ENCODE measurements at regions not wholly inside any gene's neighbourhood (a gene's known extent, or its start where the extent isn't known, plus 50 kb on each side); places are given as distances from the start of the nearest gene placed in this dataset.

- TF ChIP-seq, protein P1, sequence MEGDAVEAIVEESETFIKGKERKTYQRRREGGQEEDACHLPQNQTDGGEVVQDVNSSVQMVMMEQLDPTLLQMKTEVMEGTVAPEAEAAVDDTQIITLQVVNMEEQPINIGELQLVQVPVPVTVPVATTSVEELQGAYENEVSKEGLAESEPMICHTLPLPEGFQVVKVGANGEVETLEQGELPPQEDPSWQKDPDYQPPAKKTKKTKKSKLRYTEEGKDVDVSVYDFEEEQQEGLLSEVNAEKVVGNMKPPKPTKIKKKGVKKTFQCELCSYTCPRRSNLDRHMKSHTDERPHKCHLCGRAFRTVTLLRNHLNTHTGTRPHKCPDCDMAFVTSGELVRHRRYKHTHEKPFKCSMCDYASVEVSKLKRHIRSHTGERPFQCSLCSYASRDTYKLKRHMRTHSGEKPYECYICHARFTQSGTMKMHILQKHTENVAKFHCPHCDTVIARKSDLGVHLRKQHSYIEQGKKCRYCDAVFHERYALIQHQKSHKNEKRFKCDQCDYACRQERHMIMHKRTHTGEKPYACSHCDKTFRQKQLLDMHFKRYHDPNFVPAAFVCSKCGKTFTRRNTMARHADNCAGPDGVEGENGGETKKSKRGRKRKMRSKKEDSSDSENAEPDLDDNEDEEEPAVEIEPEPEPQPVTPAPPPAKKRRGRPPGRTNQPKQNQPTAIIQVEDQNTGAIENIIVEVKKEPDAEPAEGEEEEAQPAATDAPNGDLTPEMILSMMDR (conservative IDR thresholded peaks at IDR 0.05; ENCODE audit: low read depth, low read length): no peak
- TF ChIP-seq CEBPB (IDR thresholded peaks at IDR 0.05; ENCODE audit: low read depth, low read length) (no peak), POLR2A (IDR thresholded peaks at IDR 0.05; ENCODE audit: low read depth, low read length) (no peak), BHLHE40 (IDR thresholded peaks at IDR 0.05; ENCODE audit: low read depth, low read length) (no peak), MXI1 (IDR thresholded peaks at IDR 0.05; ENCODE audit: borderline replicate concordance, low read depth, low read length) (no peak), SMC3 (IDR thresholded peaks at IDR 0.05; ENCODE audit: low read depth, low read length) (no peak)
- TF ChIP-seq, protein P2, sequence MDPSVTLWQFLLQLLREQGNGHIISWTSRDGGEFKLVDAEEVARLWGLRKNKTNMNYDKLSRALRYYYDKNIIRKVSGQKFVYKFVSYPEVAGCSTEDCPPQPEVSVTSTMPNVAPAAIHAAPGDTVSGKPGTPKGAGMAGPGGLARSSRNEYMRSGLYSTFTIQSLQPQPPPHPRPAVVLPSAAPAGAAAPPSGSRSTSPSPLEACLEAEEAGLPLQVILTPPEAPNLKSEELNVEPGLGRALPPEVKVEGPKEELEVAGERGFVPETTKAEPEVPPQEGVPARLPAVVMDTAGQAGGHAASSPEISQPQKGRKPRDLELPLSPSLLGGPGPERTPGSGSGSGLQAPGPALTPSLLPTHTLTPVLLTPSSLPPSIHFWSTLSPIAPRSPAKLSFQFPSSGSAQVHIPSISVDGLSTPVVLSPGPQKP (IDR thresholded peaks at IDR 0.05; ENCODE audit: borderline replicate concordance, low read depth, low read length): no peak
Measured at GRCh38 chr5:174925586-174925985, 201.2 kb downstream of the MSX2 start.
